H1 (cell line): ENCODE measurements at regions not wholly inside any gene's neighbourhood (a gene's known extent, or its start where the extent isn't known, plus 50 kb on each side); places are given as distances from the start of the nearest gene placed in this dataset.

Experiments
- BACH1 ChIP-seq: IDR thresholded peaks from 2 replicates; pipeline ENCODE4 v1.6.1; 2012; ENCODE audit warnings: low read length, improper control_type of control experiment
- CHD1 ChIP-seq: IDR thresholded peaks from 2 replicates; pipeline ENCODE4 v1.6.1; 2012; ENCODE audit warnings: low read depth, low read length, improper control_type of control experiment
- GTF2F1 ChIP-seq: IDR thresholded peaks from 2 replicates; pipeline ENCODE4 v1.6.1; 2012; ENCODE audit warnings: low read depth, low read length, improper control_type of control experiment, borderline replicate concordance
- JUND ChIP-seq: IDR thresholded peaks from 2 replicates; pipeline ENCODE4 v1.6.1; 2011; ENCODE audit warnings: mild to moderate bottlenecking, improper control_type of control experiment, low read length
- POU5F1 ChIP-seq: IDR thresholded peaks from 2 replicates; pipeline ENCODE4 v1.6.1; 2011; ENCODE audit warnings: low read depth, mild to moderate bottlenecking, low read length, moderate library complexity
- RBBP5 ChIP-seq: IDR thresholded peaks from 2 replicates; pipeline ENCODE4 v1.7.1; 2012; ENCODE audit warnings: low read depth, mild to moderate bottlenecking, inconsistent platforms, low read length, moderate library complexity, borderline replicate concordance
- TAF7 ChIP-seq: optimal IDR thresholded peaks from 2 replicates; pipeline ENCODE3; 2011; ENCODE audit warnings: low read depth, mild to moderate bottlenecking, inconsistent platforms, low read length, moderate library complexity, borderline replicate concordance

DNA sequence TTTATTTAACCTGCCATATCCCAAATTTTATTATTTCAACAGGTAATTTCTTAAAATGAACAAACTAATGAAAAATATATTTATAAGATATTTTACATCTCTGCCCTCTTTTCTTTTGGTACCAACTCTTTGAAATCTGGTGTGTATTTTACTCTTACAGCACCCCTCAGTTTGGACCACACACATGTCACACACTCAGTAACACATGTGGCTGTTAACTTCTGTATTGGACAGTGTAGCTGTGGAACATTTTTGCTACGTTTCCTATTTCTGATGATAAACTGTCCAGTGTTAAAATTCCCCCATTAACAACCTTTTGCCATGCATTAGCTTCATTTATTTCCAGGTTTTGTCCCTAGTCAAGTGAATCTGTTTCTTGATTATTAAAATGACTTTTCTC lies 250.6 kb downstream of the NFKBIZ start (continued):
- no peak for TF ChIP-seq TAF7
- no peak for TF ChIP-seq RBBP5
- TF ChIP-seq BACH1, result no peak
- TF ChIP-seq JUND, result no peak
- no peak for TF ChIP-seq GTF2F1
- no peak for TF ChIP-seq CHD1
- TF ChIP-seq POU5F1, result no peak
